Astrocyte of the hippocampus (primary cell): ENCODE measurements at regions not wholly inside any gene's neighbourhood (a gene's known extent, or its start where the extent isn't known, plus 50 kb on each side); places are given as distances from the start of the nearest gene placed in this dataset.
"Not testable (repeated sequence)": the region's sequence is repeated elsewhere in the genome, so short reads cannot be mapped to it uniquely, and the experiment has no call there.

Experiments
- DNase-seq: peaks from one replicate; pipeline ENCODE4 v3.0.0; 2011; ENCODE audit warnings: low read depth, low spot score

DNA sequence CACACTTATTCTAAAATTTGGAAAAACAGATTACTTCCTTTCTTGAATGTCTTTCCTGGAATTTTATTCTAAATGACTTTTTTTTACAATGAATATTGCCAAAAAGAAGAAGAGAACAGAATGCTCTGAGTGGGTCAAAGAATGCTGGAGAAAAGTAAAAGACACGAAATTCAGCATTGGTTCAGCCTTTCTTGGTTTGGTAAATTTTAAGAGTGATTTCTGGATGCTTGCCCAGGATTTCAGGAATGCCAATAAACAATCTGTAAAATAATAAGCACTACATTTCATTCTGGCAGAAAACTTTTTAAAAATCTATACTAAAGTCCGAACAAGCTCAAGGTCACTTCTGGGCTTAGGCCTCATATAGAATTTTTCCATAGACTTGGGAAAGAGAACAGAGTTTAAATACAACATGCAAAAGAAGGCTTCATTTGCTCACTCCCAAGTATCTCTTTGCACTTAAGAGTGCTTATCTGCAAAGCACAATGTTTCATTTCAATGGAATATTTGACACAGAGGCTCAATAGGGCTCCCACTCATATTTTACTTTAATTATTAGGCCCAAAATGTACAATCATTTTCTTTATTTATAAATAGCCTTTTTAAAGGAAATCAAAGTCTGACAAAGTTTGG lies 359.5 kb upstream of the ANKRD30A start:
- peak; percentile 58 for DNase-seq

DNA sequence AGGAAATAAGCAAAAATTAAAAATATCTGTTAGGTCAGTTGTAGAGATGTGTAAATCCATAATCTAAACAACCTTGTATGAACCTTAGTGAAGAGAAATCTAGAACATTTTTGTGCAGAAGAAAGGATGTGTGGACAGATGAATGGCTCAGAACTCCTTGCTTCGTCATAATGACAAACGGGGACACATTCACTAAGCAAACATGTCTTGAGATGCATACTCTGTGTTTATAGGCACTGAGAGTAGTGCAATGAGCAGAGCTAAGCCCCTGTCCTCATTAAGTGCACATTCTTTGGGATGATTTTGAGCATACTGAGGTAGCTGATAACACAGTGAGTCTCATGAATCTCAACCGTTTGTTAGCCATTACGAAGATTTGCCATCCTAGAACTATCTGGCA lies 360.6 kb upstream of the ANKRD30A start:
- DNase-seq: no peak

DNA sequence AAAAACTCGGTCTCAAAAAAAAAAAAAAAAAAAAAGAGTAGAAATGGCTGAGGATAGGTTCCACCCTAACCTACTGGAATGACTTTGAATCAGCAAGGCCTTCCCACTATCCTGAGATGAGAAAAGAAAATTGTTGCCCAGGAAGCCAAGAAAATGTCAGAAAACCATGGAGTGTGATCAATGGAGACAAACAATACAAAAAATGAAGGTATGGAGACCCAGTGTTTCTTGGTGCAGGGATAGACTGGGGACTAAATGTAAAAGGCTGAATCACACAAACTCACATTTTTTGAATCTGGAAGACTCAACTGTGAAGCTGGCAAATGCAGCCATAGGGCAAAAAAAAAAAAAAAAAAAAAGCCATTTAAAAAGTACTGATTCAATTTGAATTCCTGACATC lies 364.3 kb upstream of the ANKRD30A start:
- DNase-seq: no peak

DNA sequence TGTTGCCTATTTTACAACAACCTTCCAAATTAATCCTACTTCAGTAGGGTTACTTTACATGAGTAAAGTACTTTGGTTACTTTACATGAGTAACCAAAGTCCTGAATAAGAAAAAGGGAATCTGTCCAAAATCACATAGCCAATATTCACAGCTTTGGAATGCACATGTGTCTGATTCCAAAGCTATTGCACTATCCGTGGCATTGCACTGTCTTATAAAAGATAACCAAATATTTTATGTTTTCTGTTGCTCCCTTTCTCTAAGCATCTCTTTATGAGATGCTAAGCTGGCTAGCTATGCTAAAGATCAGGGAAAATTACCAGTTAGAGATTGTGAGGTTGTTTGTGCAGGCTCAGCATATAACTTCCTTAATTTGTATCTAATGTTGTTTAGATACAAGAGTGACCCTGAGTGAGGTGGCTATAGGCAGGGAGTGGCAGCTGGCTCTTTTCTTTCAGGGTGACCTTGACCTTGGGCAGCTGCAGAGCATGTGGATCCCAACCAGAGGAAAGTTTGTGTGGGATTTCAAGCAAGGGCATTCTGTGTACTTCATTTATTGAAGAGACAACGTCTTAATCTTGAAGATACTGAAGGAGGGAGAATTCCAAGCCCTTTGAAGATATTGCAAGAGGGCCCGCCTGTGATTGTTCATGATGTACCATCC lies 366.1 kb upstream of the ANKRD30A start:
- peak; percentile 68 for DNase-seq

DNA sequence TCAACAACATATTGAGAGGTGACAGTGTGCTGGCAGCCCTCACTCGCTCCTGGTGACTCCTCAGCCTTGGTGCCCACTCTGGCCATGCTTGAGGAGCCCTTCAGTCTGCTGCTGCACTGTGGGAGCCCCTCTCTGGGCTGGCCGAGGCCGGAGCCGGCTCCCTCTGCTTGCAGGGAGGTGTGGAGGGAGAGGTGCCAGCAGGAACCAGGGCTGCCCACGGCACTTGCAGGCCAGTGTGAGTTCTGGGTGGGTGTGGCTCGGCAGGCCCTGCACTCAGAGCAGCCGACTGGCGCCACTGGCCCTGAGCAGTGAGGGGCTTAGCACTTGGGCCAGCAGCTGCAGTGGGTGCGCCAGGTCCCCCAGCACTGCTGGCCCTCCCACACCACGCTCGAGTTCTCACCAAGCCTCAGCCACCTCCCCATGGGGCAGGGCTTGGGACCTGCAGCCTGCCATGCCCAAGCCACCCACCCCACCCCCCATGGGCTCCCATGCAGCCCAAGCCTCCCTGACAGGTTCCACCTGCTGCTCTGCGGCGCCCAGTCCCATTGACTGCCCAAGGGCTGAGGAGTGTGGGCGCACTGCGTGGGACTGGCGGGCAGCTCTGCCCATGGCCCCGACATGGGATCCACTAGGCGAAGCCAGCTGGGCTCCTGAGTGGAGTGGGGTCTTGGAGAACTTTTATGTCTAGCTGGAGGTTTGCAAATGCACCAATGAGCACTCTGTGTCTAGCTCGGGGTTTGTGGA lies 377.1 kb upstream of the ANKRD30A start:
- DNase-seq: no peak

DNA sequence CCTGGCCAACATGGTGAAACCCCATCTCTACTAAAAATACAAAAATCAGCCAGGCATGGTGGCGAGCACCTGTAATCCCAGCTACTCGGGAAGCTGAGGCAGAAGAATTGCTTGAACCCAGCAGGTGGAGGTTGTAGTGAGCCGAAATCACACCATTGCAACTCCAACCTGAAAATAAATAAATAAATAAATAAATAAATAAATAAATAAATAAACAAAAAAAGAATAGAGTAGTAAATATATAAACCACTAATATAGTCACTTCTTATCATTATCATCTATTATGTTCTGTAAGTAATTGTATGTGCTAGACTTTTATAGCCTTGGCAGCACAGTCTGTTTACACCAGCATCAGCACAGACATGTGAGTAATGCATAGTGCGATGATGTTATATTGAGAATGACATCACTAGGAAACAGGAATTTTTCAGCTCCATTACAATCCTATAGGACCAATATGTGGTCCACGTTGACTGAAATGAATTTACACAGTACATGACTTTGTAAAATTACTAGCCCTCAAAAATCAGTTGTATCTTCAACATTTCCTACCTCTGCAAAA lies 385.4 kb upstream of the ANKRD30A start:
- no peak for DNase-seq

DNA sequence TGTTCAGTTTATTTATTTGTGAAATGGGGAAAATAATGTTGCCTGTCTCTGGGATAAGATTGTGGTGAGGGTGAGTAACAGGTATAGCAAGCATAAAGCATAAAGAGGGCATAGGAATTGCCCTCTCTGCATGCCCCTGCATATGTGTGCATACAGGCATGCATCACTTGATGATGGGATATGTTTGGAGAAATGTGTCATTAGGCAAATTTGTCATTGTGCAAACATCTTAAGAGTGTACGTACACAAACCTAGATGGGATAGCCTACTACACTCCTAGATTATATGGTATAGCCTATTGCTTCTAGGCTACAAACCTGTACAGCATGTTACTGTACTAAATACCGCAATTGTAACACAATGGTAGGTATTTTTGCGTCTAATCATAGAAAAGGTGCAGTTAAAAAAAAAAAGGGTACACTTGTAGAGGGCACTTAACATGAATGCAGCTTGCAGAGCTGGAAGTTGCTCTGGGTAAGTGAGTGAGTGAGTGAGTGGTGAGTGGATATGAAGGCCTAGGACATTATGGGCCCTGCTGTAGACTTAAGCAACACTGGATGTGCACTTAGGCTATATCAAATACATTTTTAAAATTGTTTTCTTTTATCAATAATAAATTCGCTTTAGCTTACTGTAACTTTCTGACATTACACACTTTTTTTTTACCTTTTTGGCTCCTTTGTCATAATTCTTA lies 386.5 kb upstream of the ANKRD30A start:
- DNase-seq: no peak

DNA sequence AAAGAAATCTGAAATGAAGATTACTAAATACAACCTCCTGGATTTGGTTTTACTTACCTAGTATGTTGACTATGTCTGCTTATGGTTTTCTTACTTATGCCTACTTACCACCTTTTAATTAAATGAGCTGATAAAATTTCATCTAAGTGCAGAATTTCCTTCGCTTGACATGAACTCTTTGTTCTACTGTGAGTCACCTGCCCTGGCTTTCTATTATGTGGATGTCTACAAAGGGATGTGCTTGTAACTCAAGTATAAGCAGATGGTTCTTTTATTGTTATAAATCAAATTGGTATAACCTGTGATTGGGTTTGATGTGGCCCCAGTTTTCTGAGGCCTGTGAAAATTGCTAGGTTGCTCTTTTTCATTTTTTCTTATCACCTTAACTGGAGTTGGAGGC lies 389.1 kb upstream of the ANKRD30A start:
- DNase-seq: peak; percentile 15

DNA sequence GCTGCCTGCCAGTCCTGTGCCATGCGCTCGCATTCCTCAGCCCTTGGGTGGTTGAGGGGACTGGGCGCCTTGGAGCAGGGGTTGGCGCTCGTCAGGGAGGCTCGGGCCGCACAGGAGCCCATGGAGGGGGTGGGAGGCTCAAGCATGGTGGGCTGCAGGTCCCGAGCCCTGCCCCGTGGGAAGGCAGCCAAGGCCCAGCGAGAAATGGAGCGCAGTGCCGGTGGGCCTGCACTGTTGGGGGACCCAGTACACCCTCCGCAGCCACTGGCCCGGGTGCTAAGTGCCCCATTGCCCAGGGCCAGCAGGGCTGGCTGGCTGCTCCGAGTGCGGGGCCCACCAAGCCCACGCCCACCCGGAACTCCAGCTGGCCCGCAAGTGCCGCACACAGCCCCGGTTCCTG lies 390.8 kb upstream of the ANKRD30A start:
- DNase-seq: not testable (repeated sequence)

DNA sequence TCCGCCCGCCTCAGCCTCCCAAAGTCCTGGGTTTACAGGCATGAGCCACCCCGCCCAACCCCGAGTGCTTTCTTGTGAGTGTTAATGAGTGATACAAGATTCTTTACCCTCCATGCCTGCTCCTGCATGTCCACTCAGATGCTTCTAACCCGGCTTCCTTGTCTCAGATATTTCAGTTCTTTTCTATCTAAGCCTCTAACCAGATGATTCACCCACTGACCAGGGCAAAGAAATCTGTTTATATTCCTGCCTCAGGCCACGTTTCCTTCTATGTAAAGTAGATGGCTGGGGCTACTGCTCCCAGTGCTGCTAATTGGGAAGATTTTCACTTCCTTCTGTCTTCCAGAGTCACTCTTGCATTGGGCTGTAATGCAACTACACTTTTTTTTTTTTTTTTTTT lies 395.1 kb upstream of the ANKRD30A start:
- no peak for DNase-seq

DNA sequence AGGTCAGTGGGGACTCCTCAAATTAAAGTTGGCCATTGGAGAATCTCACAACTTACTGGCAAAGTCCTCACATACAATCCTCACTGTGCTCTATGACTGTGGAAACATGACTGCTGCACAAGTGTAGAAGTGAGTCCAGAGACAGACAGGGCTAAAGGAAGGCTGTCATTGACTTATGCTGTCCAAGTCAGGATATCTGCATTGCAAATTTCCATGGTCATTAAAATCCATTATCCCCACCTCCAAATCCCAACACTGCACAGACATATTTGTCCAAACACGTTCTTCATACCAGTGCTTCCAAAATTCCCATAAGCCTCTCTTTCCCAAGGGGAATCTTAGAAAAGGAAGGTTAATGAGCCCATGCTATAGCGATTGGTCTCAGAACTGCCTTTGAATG lies 396.8 kb upstream of the ANKRD30A start:
- DNase-seq: no peak

DNA sequence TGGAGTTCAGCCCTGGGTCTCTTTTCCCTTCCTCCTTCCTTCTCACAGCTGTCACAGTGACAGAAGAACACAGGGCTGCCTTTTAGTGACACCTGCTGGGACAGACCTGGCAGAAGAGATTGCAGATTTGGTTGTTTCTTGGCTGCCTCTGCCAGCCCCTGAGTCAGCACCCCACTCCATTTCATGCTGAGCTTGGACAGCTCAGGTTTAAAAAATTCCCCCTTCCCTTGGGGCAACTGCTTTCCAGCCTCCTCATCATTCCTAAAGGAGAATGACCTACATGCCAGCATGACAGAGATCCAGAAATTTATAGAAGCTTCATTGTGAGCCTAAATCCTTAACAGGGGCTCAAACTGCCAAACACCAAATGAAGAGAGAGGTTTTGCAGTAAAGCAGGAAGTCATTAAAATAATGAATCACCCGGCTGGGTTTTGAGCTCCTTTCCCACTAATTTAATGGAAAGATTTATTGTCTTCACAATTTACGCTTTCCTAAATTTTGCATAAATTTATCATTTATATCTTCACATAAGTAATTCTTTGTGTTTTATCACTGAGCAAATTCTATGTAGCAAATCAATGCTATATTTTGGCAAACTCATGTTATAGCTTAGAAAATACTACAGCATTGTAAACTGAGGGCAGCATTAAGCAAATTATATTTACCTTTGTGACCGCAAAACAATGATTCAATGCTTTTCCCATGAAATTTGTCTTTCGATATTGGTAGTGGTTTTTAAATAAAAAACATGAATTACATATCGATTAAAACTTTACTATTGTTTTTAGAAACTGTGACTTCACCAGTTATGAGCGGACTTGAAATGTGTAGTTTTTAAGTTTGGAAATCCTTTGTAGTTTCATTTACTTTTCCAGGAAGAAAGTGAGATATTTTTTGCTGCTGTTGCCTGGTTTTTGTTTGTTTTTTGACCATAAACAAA lies 399.5 kb upstream of the ANKRD30A start:
- DNase-seq: peak; percentile 94

DNA sequence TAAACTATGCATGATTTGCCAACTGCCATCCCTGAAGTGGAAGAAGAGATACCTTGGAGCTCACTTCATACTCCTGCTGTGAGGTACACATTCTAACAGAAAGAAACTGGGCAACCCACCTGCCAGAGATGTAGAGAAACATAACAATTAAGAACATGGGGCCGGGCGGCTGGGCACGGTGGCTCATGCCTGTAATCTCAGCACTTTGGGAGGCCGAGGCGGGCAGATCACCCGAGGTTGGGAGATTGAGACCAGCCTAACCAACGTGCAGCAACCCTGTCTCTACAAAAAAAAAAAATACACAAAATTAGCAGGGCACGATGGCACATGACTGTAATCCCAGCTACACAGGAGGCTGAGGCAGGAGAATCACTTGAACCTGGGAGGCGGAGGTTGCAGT lies 402.6 kb upstream of the ANKRD30A start:
- no peak for DNase-seq

DNA sequence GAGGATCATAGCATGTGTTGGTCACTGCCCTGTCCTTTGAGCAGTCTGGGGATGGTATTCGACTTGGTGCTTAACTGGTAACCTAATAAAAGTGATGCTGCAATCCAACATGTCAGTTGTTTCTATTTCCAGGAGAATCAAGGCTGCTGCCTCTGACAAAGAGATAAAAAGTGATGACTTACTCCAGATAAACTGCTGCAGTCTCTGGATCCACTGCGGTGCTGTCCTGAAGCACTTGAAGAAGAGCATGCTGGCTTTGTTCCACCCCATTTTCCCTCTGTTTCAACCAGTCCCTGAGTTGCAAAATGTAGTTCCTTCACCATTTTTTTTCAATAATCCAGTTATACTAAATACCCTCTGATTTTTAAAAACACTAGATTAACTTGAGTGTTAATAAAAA lies 403.5 kb upstream of the ANKRD30A start:
- no peak for DNase-seq

DNA sequence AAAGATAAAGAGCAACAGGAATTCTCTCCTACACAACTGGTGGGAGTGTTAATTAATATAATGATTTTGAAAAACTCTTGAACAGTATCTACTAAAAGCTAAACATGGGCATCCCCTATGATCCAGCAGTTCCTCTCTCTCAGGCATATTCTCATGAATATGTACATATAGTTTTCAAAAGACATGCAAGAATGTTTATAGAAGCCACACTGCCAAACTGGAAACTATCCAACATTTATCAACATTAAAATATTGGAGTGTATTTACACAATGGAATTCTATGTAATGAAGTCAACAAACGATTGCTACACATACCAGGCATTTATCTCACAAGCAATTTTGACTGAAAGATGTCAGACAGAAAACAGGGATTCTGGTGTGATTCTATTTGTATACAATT lies 404.5 kb upstream of the ANKRD30A start:
- no peak for DNase-seq

DNA sequence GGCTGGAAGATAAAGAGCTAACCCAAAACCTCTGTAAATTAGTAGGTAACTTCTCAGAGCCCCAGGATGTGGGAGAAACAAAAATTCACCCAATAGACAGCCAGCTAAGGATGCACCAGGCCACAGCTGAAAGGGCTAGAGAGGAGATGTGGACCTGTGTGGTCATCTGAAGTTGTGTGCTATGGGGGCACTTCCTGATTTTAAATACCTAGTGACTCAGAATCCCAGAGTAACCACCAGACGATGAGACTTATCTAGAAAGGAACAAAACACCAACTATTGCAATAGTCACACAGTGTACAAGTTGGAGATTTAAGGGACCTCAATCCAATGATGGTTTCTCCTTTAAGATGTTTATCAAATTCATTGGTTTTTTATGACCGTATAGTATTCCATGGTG lies 408.3 kb upstream of the ANKRD30A start:
- no peak for DNase-seq

DNA sequence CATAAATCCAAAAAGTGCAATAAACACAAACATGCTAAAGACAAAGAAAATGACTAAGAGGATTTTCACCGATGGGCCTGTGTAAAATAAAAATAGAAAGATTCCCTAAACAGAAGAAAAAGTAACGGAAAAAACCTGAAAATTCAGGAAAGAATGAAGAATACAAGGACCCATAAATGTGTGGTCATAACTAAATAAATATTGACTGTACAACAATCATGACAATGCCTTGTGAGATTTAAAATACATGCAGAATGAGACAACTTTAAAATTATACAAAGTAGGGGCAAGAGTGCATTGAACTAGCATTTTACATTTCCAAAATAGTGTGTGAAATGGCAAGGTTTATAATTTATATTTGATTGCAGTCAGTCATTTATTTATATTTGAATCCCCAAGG lies 409.1 kb upstream of the ANKRD30A start:
- DNase-seq: no peak

DNA sequence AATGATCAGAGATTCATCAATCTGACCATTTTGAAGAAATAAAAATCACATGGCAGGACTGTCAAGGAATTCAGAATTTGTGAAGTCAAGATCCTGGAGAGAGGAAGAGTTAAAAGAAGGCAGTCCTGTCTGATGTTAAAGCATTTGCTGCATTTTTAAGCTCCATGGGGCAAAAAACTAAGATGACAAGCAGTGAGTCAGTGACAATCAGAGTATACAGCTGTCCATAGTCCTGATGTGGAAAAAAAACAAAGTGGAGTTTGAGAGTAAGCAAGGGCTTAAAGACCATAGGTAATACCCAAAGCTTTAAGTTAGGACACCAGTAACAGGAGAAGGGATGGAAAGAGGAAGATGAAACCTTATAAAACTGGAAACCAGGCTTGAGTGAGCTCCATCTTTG lies 412.7 kb upstream of the ANKRD30A start:
- DNase-seq: peak; percentile 6

DNA sequence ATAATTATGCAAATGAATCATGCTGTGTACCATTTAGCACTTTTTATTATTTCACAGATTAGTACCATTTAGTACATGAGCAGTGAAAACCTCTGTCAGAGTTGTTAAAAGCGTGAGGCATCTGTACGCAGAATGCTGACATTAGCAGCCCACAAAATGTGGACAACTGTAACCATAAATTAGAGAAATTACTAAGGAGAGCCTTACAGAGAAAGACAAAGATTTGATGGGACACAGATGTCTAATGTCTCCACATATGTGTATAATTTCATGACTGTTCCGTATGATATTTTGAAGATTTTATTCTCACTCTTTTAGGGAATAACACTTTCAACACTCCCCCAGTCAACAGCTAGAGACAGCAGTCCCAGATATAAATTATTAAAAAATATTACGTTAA lies 414.0 kb upstream of the ANKRD30A start:
- no peak for DNase-seq

DNA sequence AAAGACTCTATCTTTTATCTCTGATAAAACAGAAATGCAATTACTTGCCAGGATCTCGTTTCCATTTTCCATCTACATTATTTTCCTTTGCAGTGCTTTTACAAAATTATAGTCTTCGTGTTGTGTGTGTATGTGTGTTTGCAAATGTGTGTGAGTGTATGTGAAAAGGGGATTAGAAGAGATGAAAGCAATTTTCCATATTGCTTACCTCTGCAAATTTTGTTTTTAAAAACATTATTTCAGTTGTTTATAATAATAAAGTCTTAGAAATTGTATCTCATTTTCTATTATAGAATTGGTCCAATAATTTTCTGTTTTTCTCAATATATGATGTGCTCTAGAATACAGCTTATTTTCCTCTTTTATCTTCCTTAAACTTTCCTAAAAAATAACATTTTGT lies 421.3 kb upstream of the ANKRD30A start:
- no peak for DNase-seq

DNA sequence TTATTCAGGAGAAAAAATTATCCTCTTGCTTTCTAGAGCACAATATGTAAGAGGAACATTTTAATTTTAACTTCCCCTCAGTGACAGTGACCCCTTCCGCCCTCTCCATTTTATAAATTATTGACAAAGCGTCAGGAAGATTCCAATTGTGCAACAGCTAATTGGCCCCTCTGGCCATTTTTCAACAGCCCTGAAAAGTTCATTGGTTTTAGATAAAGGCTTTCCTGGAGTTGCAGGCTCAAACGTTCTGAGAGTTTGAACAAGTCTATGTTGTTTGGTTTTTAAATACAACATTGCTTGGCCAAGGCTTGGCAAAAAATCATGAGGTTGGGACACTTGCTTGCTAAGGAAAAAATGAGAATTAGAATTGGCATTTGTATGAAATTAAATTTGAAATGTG lies 422.2 kb upstream of the ANKRD30A start:
- DNase-seq: no peak
